Effector CD8-positive, alpha-beta T cell (primary cell): ENCODE measurements at regions not wholly inside any gene's neighbourhood (a gene's known extent, or its start where the extent isn't known, plus 50 kb on each side); places are given as distances from the start of the nearest gene placed in this dataset.

ENCODE experiments used
- DNase-seq: peaks from one replicate; lab custom pipeline; 2025; lab: John Stamatoyannopoulos, UW

DNA sequence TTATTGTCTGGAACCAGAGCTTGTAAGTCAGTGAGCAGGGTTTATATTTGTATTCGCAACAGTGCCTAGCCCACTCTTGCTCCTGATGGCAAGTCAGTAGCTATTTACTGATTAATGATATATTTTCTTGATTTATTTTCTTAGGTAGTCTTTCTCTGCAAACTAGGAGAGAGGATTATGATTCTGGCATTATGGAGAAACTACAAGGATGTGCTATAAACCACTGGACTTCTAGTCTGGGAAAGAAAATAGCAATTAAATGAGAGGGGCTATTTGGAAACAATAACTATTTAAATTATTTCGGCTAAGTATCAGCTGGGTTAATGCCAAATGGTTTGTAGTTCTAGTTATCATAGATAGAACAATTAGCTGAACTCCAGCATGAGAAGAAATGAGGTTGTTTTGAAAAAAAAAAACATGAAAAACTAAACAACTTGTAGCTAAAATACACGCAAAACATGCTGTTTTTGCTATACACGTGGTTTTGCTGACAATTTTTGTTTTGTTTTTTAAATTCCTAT lies 304.9 kb upstream of the TCF21 start:
- no peak for DNase-seq

DNA sequence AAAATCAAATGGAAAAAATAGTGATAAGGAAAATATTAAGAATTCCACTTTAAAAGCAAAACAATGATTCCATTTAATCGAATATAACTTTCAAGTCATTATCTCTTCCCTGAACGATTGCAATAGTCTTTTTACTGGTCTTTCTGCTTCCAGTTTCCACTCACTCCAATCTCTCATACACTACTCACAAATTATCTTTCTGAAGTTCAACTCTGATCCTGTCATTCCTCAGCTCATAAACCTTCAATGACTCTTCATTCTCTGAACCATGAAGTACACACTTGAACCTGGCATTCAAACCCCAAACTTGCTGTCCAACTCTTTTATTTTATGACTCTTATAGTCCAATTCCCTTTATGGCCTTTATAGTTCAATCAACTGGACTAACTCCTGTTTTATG lies 304.1 kb upstream of the TCF21 start:
- no peak for DNase-seq

DNA sequence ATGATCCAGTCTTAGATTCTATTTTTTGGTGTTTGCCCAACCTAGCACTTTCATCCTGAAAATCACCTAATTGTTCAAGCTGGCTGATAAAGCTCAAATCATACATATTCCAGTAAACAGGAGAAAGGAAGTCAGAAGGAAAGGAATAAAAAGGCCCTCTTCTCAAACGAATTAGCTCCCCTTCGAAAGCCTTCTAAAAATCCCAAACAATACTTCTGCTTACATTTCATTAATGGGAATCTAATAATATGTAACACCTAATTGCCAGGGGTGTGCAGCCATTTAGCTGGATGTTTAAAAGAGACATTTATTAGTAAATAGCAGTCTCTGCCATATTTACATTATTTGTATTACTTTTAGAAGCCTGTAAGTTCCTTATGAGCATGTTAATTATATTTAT lies 302.9 kb upstream of the TCF21 start:
- no peak for DNase-seq

DNA sequence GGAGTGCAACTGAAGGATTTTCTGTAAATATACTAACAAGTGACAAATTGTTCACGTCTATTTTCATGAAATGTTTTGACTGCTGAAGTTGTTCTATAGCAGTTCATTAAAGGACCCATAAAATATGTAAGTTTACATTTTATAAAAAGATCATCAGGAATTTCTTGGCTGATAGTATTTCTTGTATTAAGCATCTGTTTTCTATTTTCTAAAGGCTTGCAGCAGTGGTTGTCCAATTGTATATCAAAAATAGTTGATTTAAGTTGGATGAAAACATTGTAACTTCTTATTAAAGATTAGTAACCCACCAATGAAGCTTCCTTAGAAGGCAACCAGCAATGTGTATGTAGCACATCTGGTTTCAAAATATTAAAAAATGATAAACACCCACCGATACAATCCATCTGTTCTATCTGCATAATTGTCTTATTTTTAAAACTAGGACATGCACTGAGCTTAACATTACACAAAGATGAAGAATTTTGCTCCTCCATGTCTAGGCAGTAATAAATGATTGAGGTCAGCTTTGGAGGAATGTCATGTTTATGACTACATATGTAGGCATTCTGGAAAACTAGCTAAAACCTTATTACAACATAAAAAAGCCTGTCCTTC lies 301.3 kb upstream of the TCF21 start:
- DNase-seq: no peak

DNA sequence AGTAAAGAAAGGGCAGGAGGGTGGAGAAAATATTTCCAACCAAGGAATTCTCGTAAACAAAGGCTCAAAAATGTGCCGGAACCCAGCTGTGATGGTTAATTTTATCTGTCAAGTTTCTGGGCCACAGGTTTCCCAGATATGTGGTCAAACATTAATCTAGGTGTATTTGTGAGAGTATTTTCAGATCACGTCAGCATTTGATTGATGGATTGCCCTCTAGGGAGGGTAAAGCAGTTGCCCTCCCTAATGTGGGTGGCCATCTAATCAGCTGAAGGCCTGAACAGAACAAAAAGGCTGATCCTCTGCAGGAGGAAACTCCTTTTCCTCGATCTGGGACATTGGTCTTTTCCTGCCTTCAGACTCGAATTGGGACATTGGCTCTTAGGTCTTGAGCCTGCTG lies 298.7 kb upstream of the TCF21 start:
- no peak for DNase-seq

DNA sequence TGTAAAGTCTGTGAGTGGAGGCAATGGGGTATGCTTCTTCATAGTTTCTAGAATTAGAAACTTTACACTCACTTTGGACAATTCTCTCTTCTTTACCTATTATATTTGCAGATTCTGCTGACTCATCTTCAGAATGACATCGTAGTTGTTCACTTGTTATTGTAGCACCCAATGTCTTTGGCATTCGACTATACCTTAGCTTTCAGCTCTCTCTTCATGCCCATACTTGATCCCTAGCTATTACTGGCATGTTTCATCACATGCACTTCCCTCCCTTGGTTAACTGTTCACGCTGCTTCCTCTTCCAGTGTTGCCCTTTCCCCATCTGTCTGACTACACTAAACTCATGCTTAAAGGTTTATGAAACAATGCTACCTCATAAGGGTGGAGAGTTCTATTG lies 298.1 kb upstream of the TCF21 start:
- DNase-seq: no peak

DNA sequence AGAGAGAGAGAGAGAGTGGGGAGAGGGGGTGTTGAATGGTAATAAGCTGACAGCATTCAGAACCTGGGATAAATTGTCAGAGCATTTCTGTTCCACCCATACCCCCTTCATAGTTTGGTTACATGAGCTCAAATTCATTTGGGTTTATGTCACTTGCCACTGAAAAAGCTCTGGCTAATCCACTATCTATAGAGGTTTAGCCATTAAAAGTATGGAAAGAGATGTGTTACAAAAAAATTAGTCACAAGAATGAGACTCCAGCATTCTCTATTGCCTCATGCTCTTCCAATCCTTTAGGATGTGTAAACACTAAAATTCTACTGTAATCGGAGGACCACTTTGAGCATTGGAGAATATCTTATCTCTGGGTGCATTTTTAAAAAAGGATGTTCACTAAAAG lies 297.6 kb upstream of the TCF21 start:
- no peak for DNase-seq

DNA sequence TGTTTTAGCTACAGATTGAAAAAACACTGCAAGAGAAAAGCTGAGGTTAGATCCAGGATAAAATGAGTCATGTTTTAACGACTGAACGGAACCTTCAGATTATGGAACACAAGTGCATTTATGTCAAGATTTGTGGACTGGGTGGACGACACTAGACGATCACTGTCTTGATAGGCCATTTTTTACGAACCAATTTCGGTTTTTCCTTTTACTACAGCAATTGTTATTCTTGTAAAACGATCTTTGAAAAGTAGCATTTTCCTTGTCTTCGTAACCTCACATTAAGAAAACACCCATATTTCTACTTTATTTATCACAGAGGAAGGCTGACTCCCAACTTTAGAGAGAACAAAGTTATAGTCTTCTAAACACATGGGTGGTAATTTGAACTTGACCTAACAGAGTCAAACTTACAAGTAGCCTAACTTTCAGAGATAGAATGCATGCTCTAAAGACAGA lies 294.2 kb upstream of the TCF21 start:
- DNase-seq: no peak

DNA sequence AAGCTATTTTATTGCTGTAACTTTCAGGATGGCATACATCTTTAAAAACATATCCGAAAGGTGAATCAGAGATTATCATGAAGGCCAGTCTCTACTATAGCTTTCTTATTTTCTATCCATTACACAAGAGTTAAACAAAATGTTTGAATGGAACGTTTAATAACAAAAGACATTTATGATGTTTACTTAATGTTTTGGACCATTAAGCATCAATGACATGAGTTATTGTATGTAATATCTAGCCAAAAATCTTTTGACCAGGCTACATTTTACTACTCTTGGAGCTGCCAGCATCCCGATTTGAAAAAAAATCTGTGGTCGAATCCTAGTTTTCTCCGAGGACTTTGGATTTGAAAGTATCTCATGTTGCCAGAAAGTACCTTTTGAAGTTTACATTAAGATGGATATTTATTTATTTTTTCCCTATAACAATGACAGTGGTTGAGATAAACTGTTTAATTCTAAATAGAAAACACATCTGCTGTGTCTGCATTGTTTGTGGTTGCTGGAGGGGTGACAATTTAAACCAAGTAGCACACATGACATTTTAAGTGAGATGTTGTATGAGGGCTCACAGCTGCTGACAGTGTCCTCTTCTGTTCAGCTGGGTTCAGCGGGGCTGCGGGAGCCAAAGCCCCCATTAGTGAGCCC lies 293.7 kb upstream of the TCF21 start:
- no peak for DNase-seq

DNA sequence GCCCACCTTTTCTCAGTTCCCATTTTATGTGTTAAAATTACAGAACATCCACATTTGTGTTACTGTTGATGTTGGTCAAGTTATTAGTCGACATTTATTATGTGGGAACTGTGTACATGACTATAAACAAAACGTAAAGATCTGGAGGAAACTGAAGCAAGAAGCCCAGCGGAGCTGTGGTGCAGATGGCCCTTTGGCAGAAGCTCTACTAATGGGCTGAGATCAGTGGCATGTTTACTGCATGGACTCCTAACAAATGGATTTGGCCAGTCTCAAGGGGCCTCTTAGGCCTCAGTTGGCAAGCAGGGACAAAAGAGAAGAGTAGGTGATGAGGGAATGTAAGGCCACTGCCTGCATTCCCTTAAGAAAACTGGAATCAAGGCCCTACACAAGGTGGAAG lies 282.1 kb upstream of the TCF21 start:
- DNase-seq: no peak

DNA sequence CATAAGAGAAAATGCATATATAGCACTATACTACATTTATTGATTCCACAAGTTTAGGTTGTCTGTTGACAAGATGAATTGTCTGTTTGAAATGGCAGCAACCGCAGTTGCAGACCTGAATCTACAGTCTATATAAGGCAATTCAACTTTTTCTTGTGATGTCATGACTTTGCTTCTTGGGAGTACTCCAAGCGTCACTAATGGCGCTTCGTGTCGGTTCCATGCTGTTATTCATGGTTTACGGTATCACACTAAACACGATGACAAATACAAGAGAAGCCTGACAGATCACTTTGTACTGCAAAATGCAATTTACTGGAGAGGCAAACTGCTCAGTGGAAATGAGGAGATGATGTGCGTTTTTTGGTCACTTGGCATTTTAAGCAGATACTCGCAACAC lies 280.3 kb upstream of the TCF21 start:
- no peak for DNase-seq

DNA sequence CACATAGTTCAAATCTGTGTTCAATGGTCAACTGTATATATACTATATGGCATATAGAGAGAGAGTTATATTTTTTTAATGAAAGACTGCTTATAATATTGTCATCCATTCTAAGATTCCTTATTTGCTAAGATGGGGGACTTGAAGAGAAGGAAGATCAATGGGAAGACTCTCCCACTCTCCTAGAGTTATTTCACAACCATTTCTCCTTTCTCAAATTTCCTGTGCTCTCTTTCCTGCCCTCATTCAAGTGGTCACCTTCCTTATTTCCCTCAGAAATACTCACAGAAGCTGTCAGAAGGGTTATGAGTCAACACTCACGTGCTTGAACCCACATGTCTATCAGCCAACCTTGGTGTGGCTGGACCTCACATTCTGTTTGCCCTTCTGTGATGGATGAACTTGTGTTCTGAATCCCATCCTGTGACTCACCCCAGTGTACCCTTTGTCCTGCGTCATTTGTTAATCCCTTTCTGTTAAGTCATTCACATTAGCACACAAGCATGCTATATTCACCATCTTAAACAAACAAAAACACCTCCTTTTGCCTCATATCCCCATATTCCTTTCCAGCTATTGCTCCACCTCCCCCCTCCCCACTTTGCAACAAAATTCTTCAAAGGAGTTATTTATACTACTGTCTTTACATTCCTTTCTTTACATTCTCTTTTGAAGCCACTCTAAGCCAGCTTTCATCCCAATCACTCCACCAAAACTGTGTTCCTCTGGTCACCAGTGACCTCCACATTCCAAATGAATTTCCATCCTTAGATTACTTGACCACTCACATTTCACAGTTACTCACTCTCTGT lies 279.3 kb upstream of the TCF21 start:
- DNase-seq: no peak

DNA sequence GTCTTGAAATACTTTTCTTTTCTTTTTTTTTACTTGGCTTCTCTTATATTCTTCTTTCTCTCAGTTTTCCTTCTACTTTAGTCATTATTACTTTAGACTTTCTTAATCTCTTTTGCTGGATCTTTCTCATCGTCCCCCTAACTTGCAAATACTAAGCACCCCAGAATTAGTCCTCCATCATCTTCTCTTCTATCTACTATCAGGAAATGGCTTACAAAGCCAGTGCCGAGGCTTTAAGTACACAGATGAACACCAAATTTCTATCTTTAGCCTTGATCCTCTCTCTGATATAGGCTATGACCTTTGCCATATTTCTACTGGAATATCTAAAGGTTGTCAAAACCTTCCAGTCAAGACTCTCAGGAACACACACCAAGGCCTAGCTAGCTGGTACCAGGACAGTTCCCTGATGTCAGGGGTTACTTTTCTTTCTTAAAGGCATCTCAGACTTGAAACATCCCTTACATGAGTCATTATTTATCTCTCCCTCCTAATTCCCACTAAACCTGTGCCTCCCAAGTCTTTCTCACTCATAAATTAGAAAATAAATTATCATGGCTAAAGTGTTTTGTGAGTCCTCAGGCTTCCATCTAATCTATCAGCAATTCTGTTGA lies 278.6 kb upstream of the TCF21 start:
- no peak for DNase-seq

DNA sequence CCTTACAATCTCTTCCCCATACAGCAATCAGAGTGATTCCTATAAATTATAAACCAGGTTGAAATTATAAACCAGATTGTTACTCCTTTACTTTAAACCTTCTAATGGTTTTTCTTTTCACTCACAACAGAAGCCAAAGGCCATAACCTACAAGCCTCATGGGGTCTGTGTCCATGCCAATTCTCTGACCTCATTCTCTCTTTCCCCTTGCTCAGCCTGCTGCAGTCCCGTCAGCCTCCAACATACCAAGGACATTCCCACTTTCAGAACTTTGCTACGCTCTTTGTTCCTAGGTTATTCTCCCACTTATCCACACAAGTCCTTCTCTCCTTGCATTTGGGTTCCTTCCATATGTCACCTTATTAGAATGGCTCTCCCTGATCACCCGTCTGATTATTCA lies 277.9 kb upstream of the TCF21 start:
- no peak for DNase-seq

DNA sequence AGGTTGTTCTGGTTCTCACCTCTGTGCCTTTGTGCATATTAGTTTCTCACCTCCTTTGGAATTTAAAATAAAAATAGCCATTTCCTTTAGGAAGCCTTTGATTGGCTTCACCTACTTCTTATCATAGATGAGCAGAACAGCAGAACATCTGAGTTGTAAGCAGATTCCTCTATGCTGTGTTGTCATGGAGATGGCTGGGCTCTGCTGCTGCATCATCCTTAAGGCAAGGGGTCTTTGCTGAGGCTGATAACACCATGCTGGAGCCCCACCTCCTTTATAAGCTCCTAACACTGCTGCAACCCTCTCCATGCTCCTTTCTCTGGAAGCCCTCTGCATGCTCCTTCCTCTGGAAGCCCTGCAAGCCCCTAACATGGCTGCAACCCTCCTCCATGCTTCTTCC lies 276.5 kb upstream of the TCF21 start:
- DNase-seq: no peak

DNA sequence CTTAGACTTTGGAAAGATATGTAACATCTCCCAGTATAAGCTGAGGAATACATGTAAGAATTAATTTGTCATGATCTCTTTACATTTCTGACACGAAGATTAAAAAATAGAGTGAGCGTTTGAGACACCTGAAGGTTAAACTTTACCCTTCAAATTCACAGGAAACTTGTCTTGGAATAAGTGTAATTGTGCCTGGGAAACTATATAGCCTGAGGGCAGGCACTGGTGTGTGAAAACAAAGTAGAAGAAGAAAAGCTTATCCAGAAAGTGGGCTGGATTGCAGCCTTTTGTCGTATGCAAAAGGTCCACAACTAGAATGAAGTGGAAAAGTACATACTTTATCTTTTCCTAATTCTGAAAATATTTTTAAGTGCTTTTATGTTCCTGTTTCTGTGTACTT lies 275.7 kb upstream of the TCF21 start:
- no peak for DNase-seq

DNA sequence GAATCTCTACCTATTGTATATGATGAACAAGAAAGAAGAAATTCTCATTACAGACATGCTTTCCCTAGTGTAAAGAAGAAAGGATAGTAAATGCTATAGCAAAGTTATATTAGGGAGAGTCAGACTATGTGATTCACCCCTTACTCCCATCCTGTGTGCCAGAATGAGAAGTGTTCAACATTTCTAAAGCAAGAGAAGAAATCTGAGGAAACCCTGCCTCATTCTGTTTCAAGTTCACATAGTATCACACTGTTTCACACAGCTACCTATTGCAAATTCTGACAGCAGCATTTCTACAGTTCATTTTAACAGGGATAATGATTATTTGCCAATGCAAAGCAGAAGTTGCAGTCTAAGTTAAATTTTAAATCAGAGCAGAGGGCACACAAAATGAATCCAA lies 267.2 kb upstream of the TCF21 start:
- DNase-seq: no peak

DNA sequence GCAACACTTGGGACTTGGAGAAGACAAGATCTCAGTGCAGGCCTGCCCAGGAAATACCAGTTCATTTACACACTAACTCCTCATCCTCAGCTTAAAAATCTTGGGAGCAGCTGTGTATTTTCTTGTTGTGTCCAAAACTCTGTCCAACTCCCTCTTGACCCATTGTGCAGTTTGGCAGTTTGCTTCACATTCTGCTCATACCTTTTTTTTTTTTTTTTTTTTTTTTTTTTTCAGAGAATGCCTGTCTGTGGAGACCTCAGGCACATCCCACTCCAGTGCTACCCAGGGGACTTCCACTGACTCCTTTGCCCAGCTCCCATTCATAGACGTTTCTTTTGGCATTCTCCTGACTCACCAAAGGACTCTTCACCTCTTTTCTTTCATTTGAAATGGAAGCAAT lies 265.8 kb upstream of the TCF21 start:
- no peak for DNase-seq

DNA sequence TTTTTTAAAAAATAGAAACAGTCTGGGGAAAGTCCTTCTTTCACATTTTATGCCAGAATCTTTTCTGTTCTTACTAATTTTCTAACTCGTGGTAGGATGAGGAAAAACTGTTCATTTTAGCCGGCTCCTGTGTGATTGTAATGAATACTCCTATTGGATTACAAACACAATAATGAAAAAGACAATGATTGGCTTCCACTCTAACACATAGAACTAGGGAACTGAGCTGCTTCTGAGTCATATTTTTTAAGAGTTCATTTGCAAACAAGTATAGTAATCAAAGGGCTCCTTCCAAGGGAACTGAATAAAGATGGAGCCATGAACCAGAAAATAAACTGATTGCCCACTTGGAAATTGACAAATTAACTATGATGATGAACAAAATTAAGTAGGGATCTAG lies 265.3 kb upstream of the TCF21 start:
- no peak for DNase-seq

DNA sequence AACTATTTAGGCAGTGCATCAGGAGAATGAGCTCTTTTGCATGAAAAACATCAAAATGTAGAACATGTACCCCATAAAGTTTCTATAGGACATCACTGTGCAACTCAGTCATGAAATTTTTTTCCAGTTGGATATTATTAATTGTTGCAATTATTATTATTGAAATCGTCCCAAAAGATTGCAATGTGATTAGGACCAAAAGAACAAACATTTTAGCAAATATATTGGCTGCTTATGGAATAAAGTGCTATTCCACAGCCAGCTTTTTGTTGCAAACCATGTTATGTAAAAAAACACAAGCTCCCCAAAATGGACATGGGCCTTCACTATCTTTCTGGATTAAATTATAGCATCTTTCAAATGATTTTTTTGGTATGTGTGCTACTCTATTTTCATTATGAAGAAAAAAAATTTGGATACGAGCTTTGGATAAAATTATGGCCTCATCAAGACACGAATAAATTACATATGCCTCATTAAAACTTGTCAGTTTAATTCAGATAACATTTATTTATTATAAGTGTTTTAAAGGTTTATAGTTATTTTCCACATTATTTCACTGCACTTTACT lies 262.7 kb upstream of the TCF21 start:
- no peak for DNase-seq

DNA sequence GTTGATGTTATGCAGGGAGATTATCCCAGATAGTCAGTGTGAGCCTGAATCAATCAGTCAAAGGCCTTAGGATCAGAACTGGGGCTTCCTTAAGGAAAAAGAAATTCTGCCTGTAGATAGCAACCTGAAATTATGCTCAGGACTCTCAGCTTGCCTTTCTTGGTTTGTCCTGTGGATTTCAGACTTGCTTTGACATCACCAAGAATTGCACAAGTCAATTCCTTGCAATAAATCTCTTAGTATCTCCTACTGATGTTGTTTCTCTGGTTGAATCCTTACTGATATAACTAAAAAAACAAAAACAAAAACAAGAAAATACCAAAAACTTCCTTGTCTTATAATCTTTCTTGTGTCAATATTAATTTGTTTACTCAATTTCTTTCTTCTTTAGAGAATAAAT lies 258.9 kb upstream of the TCF21 start:
- DNase-seq: no peak

DNA sequence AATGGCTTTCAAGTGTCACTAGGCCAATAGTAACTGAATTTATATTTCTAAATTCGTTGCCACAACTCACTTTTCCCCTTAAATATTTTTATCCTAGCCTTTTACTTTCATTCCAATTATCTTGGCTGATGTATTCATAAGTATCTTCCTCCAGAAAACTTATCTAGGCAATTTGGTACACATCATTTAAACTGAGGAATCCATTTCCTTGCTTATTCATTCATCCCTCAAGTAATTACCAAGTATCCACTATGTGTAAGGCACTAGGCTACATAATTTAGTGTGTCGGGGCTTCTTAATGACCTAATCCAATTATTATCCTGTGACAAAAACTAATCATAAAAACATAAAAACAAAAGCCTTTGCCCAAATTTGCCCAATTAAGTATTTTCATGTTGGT lies 258.3 kb upstream of the TCF21 start:
- no peak for DNase-seq
